ENCODE measurements at regions not wholly inside any gene's neighbourhood (a gene's known extent, or its start where the extent isn't known, plus 50 kb on each side); places are given as distances from the start of the nearest gene placed in this dataset.

- no peak for ATAC-seq
Measured at GRCh38 chr20:60131375-60131774, 173.2 kb downstream of the CDH26 start.

- ATAC-seq: no peak
Measured at GRCh38 chr20:60132162-60132826, 174.1 kb downstream of the CDH26 start.

- no peak for ATAC-seq
Measured at GRCh38 chr20:60132827-60133670, 174.8 kb downstream of the CDH26 start.

GRCh38 chr20:60135276-60135675, 177.1 kb downstream of the CDH26 start:
- ATAC-seq: no peak

- ATAC-seq: no peak
Measured at GRCh38 chr20:60136645-60137401, 178.6 kb downstream of the CDH26 start.

GRCh38 chr20:60137657-60138245, 179.5 kb downstream of the CDH26 start:
- ATAC-seq: peak; percentile 46 to 54

- ATAC-seq: peak; percentile 65 to 76
Measured at GRCh38 chr20:60138256-60139220, 180.3 kb downstream of the CDH26 start.

GRCh38 chr20:60139663-60140446, 181.6 kb downstream of the CDH26 start:
- ATAC-seq: no peak

GRCh38 chr20:60142587-60142986, 184.4 kb downstream of the CDH26 start:
- ATAC-seq: no peak

- ATAC-seq: no peak
Measured at GRCh38 chr20:60143261-60143842, 185.1 kb downstream of the CDH26 start.

GRCh38 chr20:60144404-60144803, 186.2 kb downstream of the CDH26 start:
- ATAC-seq: no peak

GRCh38 chr20:60144974-60145527, 186.8 kb downstream of the CDH26 start:
- no peak for ATAC-seq

GRCh38 chr20:60147004-60147403, 188.8 kb downstream of the CDH26 start:
- ATAC-seq: no peak

GRCh38 chr20:60148885-60149284, 190.7 kb downstream of the CDH26 start:
- ATAC-seq: no peak

- no peak for ATAC-seq
Measured at GRCh38 chr20:60152792-60153191, 194.6 kb downstream of the CDH26 start.

GRCh38 chr20:60160451-60161145, 202.4 kb downstream of the CDH26 start:
- no peak for ATAC-seq

GRCh38 chr20:60167812-60168211, 209.6 kb downstream of the CDH26 start:
- no peak for ATAC-seq

- no peak for ATAC-seq
Measured at GRCh38 chr20:60168963-60169362, 210.7 kb downstream of the CDH26 start.

- no peak for ATAC-seq
Measured at GRCh38 chr20:60170116-60170515, 211.9 kb downstream of the CDH26 start.

GRCh38 chr20:60171313-60171712, 213.1 kb downstream of the CDH26 start:
- no peak for ATAC-seq
